ENCODE measurements at regions not wholly inside any gene's neighbourhood (a gene's known extent, or its start where the extent isn't known, plus 50 kb on each side); places are given as distances from the start of the nearest gene placed in this dataset.
"Not testable (repeated sequence)": the region's sequence is repeated elsewhere in the genome, so short reads cannot be mapped to it uniquely, and the experiment has no call there.

GRCh38 chr16:29133681-29134430 is 149.0 kb downstream of the LAT start:
- H3K4me3 Mint-ChIP-seq, H3K4me1 Mint-ChIP-seq, H3K9me3 Mint-ChIP-seq, H3K36me3 Mint-ChIP-seq, H3K27me3 Mint-ChIP-seq: not testable (repeated sequence)
- peak overlapping the region in 1 of 3 donors; percentile 50 for H3K27ac Mint-ChIP-seq

GRCh38 chr16:29132869-29133268 is 148.0 kb downstream of the LAT start:
- not testable (repeated sequence) for H3K4me3 Mint-ChIP-seq, H3K4me1 Mint-ChIP-seq, H3K27ac Mint-ChIP-seq, H3K27me3 Mint-ChIP-seq, H3K9me3 Mint-ChIP-seq, H3K36me3 Mint-ChIP-seq

- not testable (repeated sequence) for H3K36me3 Mint-ChIP-seq, H3K9me3 Mint-ChIP-seq, H3K27me3 Mint-ChIP-seq, H3K4me3 Mint-ChIP-seq, H3K27ac Mint-ChIP-seq, H3K4me1 Mint-ChIP-seq
Measured at GRCh38 chr16:29132444-29132843, 147.6 kb downstream of the LAT start.

- not testable (repeated sequence) for H3K27ac Mint-ChIP-seq, H3K36me3 Mint-ChIP-seq, H3K27me3 Mint-ChIP-seq, H3K4me1 Mint-ChIP-seq, H3K4me3 Mint-ChIP-seq, H3K9me3 Mint-ChIP-seq
Measured at GRCh38 chr16:29130901-29131851, 146.3 kb downstream of the LAT start.

GRCh38 chr16:29130131-29130711 is 145.4 kb downstream of the LAT start:
- not testable (repeated sequence) for H3K36me3 Mint-ChIP-seq, H3K4me3 Mint-ChIP-seq, H3K27me3 Mint-ChIP-seq, H3K9me3 Mint-ChIP-seq, H3K27ac Mint-ChIP-seq, H3K4me1 Mint-ChIP-seq

- not testable (repeated sequence) for H3K36me3 Mint-ChIP-seq, H3K9me3 Mint-ChIP-seq, H3K27me3 Mint-ChIP-seq, H3K4me1 Mint-ChIP-seq, H3K4me3 Mint-ChIP-seq
- peak overlapping the region in 1 of 3 donors; percentile 47 for H3K27ac Mint-ChIP-seq
Measured at GRCh38 chr16:29129458-29130038, 144.7 kb downstream of the LAT start.

- not testable (repeated sequence) for H3K27ac Mint-ChIP-seq, H3K4me1 Mint-ChIP-seq, H3K27me3 Mint-ChIP-seq, H3K9me3 Mint-ChIP-seq, H3K36me3 Mint-ChIP-seq, H3K4me3 Mint-ChIP-seq
Measured at GRCh38 chr16:29128732-29129457, 144.0 kb downstream of the LAT start.

GRCh38 chr16:29127806-29128420 is 143.1 kb downstream of the LAT start:
- not testable (repeated sequence) for H3K36me3 Mint-ChIP-seq, H3K4me3 Mint-ChIP-seq, H3K27ac Mint-ChIP-seq, H3K4me1 Mint-ChIP-seq, H3K9me3 Mint-ChIP-seq, H3K27me3 Mint-ChIP-seq

GRCh38 chr16:29126616-29127015 is 141.8 kb downstream of the LAT start:
- no peak overlapping the region for H3K4me3 Mint-ChIP-seq
- no peaks in the 10 kb centered on the region for H3K27me3 Mint-ChIP-seq
- no peaks in the 10 kb centered on the region for H3K9me3 Mint-ChIP-seq
- H3K27ac Mint-ChIP-seq = no peak overlapping the region
- no peaks in the 10 kb centered on the region for H3K4me1 Mint-ChIP-seq
- H3K36me3 Mint-ChIP-seq = no peaks in the 10 kb centered on the region

- H3K4me3 Mint-ChIP-seq = peak overlapping the region in 1 of 4 donors; percentile 45
- no peaks in the 10 kb centered on the region for H3K9me3 Mint-ChIP-seq
- no peaks in the 10 kb centered on the region for H3K4me1 Mint-ChIP-seq
- H3K36me3 Mint-ChIP-seq = no peaks in the 10 kb centered on the region
- H3K27ac Mint-ChIP-seq = no peak overlapping the region
- H3K27me3 Mint-ChIP-seq = no peaks in the 10 kb centered on the region
Measured at GRCh38 chr16:29126057-29126494, 141.2 kb downstream of the LAT start.

GRCh38 chr16:29124828-29125227 is 140.0 kb downstream of the LAT start:
- H3K36me3 Mint-ChIP-seq = no peaks in the 10 kb centered on the region
- H3K27me3 Mint-ChIP-seq = no peaks in the 10 kb centered on the region
- H3K4me3 Mint-ChIP-seq = no peak overlapping the region
- H3K9me3 Mint-ChIP-seq = no peaks in the 10 kb centered on the region
- H3K27ac Mint-ChIP-seq = no peak overlapping the region
- H3K4me1 Mint-ChIP-seq = no peaks in the 10 kb centered on the region

GRCh38 chr16:29124162-29124561 is 139.3 kb downstream of the LAT start:
- not testable (repeated sequence) for H3K9me3 Mint-ChIP-seq, H3K27me3 Mint-ChIP-seq, H3K36me3 Mint-ChIP-seq, H3K27ac Mint-ChIP-seq, H3K4me1 Mint-ChIP-seq, H3K4me3 Mint-ChIP-seq

GRCh38 chr16:29120680-29121079 is 135.8 kb downstream of the LAT start:
- H3K27me3 Mint-ChIP-seq, H3K4me3 Mint-ChIP-seq, H3K4me1 Mint-ChIP-seq, H3K9me3 Mint-ChIP-seq, H3K36me3 Mint-ChIP-seq, H3K27ac Mint-ChIP-seq: not testable (repeated sequence)

GRCh38 chr16:29118301-29118957 is 133.6 kb downstream of the LAT start:
- H3K4me1 Mint-ChIP-seq = not testable (repeated sequence)
- peak overlapping the region in 1 of 3 donors; percentile 67 for H3K27ac Mint-ChIP-seq

More at GRCh38 chr16:29118301-29118957, 133.6 kb downstream of the LAT start:
- H3K27me3 Mint-ChIP-seq, H3K4me3 Mint-ChIP-seq, H3K36me3 Mint-ChIP-seq, H3K9me3 Mint-ChIP-seq: not testable (repeated sequence)
